ENCODE measurements at regions not wholly inside any gene's neighbourhood (a gene's known extent, or its start where the extent isn't known, plus 50 kb on each side); places are given as distances from the start of the nearest gene placed in this dataset.
A peak's percentile ranks its signal among the peaks of the same experiment; 100 is the strongest.

DNA sequence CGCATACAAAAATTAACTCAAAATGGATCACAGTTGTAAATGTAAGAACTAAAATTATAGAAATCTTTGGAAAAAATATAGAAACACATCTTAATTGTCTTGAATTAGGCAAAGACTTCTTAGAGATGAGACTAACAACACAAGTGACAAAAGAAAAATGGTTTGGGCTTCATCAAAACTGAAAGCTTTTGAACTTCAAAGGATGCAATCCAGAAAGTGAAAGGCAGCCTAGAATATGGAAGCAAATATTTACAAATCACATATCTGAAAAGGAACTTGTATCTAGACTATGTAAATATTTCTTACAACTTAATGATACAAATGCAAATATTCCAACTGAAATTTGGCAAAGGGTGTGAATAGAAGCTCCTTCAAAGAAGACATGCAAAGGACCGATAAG, 582.8 kb upstream of the ZEB2 start:
- DNase-seq (no peak), ATAC-seq (no peak)
- TF ChIP-seq, protein P1, sequence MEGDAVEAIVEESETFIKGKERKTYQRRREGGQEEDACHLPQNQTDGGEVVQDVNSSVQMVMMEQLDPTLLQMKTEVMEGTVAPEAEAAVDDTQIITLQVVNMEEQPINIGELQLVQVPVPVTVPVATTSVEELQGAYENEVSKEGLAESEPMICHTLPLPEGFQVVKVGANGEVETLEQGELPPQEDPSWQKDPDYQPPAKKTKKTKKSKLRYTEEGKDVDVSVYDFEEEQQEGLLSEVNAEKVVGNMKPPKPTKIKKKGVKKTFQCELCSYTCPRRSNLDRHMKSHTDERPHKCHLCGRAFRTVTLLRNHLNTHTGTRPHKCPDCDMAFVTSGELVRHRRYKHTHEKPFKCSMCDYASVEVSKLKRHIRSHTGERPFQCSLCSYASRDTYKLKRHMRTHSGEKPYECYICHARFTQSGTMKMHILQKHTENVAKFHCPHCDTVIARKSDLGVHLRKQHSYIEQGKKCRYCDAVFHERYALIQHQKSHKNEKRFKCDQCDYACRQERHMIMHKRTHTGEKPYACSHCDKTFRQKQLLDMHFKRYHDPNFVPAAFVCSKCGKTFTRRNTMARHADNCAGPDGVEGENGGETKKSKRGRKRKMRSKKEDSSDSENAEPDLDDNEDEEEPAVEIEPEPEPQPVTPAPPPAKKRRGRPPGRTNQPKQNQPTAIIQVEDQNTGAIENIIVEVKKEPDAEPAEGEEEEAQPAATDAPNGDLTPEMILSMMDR (IDR thresholded peaks at IDR 0.05): no peak
- intact Hi-C loops (cut with DNase I): no loop called here
- H3K4me1 ChIP-seq: no peaks in the 10 kb centered on the region
- no peak overlapping the region for H3K27ac ChIP-seq
- H3K27me3 ChIP-seq: no peaks in the 10 kb centered on the region
- H3K36me3 ChIP-seq: no peaks in the 10 kb centered on the region
- H3K9me3 ChIP-seq: no peaks in the 10 kb centered on the region
- H3K4me3 ChIP-seq: no peak overlapping the region

DNA sequence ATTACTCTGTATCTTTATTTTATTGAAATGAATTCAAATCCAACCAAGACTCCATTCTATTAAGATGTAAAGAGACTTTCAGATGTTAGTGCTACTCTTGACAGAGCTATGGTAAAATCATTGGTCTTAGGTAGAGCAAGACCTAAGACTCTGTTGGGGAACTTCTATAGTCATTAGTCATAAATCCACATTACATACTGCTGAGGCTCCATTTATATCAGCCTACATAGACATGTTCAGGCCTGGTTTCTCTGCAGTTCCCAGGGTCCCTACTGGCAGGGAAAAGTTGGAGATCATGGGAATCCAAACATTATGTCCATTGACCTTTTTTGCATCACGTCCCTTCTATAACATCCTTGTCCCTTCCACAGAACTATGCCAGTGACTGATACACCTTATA, 580.4 kb upstream of the ZEB2 start:
- TF ChIP-seq, protein P1 (IDR thresholded peaks at IDR 0.05): no peak
- ATAC-seq (no peak), DNase-seq (no peak)
- intact Hi-C loops (cut with DNase I): no loop called here
- Histone ChIP-seq H3K27me3 (no peaks in the 10 kb centered on the region), H3K4me1 (no peaks in the 10 kb centered on the region), H3K36me3 (no peaks in the 10 kb centered on the region), H3K9me3 (no peaks in the 10 kb centered on the region), H3K27ac (no peak overlapping the region), H3K4me3 (no peak overlapping the region)

DNA sequence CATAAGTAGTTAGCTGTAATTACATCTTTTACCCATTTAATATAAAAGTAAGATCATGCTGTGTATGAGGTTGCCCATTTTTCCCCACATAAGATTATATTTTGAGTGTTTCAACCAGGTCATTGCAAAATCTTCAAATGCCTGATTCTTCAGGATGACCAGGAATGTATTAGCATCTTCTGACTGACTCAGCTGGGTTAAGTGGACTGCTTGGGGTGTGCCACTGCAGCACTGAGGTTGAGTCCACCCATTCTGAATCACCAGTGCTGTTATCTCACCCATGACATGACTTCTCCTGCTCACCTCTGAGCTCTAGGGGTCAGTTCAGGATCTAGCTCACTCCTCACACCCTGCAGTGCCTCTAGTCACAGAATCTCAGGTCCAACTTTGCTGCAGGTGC, 576.7 kb upstream of the ZEB2 start:
- ATAC-seq (no peak), DNase-seq (no peak)
- Histone ChIP-seq H3K4me3 (no peak overlapping the region), H3K4me1 (no peaks in the 10 kb centered on the region), H3K27ac (no peak overlapping the region), H3K27me3 (no peaks in the 10 kb centered on the region), H3K9me3 (no peaks in the 10 kb centered on the region), H3K36me3 (no peaks in the 10 kb centered on the region)
- intact Hi-C loops (cut with DNase I): no loop called here
- TF ChIP-seq, protein P1 (IDR thresholded peaks at IDR 0.05): no peak

DNA sequence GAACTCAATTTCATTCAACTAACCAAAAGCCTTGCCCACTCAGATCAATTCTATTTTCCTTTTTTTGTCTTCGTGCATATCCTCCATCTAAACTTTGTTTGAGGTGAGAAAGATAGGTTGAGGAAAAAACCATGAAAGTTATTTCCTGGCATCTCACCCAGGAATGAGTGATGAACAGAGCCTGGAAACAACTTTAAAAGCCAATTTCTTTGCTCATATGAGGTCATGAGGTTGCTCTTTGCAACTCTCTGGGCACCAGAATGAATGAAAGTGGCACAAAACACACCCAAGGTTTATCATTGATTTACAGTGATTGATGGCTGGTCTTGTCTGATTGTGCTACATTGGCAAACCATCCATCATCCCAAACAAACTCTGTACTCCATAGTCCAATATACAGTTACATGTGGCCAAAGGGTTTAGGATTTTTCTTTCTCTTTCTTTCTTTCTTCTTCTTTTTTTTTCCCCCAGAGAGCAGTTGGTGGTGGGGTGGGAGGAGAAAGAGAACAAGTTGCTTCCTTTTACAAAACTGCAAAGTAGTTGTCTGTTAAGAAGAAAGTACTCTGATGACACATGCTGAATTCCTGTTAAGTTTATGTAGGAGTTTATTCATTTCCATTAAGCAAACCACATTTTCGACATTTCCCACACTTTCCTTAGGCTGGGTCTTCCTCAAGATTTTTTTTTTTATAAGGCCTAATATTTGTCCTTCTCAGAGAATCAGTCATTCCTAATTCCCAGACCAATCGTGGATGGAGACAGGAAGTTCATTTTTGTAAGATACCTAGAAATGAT, 575.9 kb upstream of the ZEB2 start:
- DNase-seq: no peak
- Histone ChIP-seq H3K4me3 (no peak overlapping the region), H3K27ac (no peak overlapping the region), H3K4me1 (no peaks in the 10 kb centered on the region), H3K27me3 (no peaks in the 10 kb centered on the region), H3K9me3 (no peaks in the 10 kb centered on the region), H3K36me3 (no peaks in the 10 kb centered on the region)
- TF ChIP-seq, protein P1 (IDR thresholded peaks at IDR 0.05): no peak
- peak; percentile 27 for ATAC-seq
- intact Hi-C loops (cut with DNase I): no loop called here

DNA sequence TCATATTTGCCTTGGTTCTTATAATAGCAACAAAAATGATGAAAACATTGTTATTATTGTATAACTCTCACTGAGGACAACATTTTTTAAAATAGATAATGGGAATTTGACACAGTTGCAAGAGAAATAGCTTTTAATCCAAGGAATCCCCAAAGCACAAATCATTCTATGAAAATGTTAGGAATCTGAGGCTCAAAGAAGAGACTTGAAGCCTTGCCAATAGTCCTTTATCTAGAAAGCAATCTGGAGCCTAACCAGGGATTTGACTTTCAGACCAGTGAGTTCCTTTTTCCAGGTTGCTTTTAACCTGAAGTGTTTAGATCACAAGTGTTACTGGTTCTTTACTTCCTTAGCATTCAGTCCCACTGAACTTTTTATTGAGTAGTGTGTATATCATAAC, 574.5 kb upstream of the ZEB2 start:
- Histone ChIP-seq H3K4me1 (no peaks in the 10 kb centered on the region), H3K27ac (no peak overlapping the region), H3K9me3 (no peaks in the 10 kb centered on the region), H3K4me3 (no peak overlapping the region), H3K36me3 (no peaks in the 10 kb centered on the region), H3K27me3 (no peaks in the 10 kb centered on the region)
- ATAC-seq (no peak), DNase-seq (no peak)
- intact Hi-C loops (cut with DNase I): no loop called here
- TF ChIP-seq, protein P1 (IDR thresholded peaks at IDR 0.05): no peak

DNA sequence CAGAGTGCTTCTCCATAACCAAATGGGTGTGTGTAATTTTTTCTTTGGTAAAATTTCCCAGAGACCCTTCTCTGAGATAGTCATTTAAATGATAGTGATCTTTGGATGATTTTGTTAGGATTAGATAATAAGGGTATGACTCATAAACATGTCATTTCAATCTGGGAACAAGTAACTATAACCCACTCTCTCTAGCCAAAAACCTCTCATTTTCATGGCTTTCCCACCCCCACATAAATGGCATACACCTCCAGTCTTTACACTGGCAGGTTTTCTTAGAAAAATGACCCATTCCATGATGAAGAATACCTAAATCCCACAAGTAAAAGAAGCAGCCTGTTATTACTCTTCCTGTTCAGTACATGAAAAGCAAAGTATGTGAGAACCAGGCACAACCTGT, 572.0 kb upstream of the ZEB2 start:
- no peak for DNase-seq
- ATAC-seq: no peak
- intact Hi-C loops (cut with DNase I): no loop called here
- Histone ChIP-seq H3K4me3 (no peak overlapping the region), H3K4me1 (no peaks in the 10 kb centered on the region), H3K36me3 (no peaks in the 10 kb centered on the region), H3K9me3 (no peaks in the 10 kb centered on the region), H3K27me3 (no peaks in the 10 kb centered on the region), H3K27ac (no peak overlapping the region)
- TF ChIP-seq, protein P1 (IDR thresholded peaks at IDR 0.05): no peak
